OCI-LY7 (cell line): ENCODE measurements at regions not wholly inside any gene's neighbourhood (a gene's known extent, or its start where the extent isn't known, plus 50 kb on each side); places are given as distances from the start of the nearest gene placed in this dataset.

Source experiments
- BruUV-seq: library from RNA; stranded (reverse); fragments of 400-500 nt; replicated peaks from 2 replicates; lab custom pipeline; 2021; lab: Mats Ljungman, UMichigan
- CTCF ChIA-PET: fragments of 300-600 bp; sonication (Branson Sonifier 250); formaldehyde crosslinking; loops from one replicate; lab custom pipeline; 2022; ENCODE audit warnings: antibody characterized with exemption; ENCODE audit not compliant: unreplicated experiment; lab: Charles Lee
- POLR2A ChIA-PET: fragments of 300-600 bp; sonication (Branson Sonifier 250); formaldehyde crosslinking; loops from one replicate; lab custom pipeline; 2022; ENCODE audit warnings: antibody characterized with exemption; lab: Charles Lee
- DNase-seq: peaks from one replicate; pipeline ENCODE4 v3.0.0-alpha.2; 2015; ENCODE audit warnings: low spot score
- H2AFZ ChIP-seq: fragments of 200-600 bp; sonication (generic), shearing (Covaris generic); 2 replicates; pipeline ENCODE4 v1.6.1; 2014; ENCODE audit warnings: mild to moderate bottlenecking, antibody characterized with exemption, low read length, moderate library complexity
- H3K27ac ChIP-seq: fragments of 200-600 bp; sonication (generic); 2 replicates; pipeline ENCODE4 v1.5.1; 2014; ENCODE audit warnings: mixed run types, low read depth, mild to moderate bottlenecking, moderate library complexity, low read length, inconsistent platforms; ENCODE audit not compliant: poor library complexity, severe bottlenecking
- H3K36me3 ChIP-seq: fragments of 200-600 bp; sonication (generic); 2 replicates; pipeline ENCODE4 v1.6.1; 2014; ENCODE audit warnings: mild to moderate bottlenecking, antibody characterized with exemption, low read length, moderate library complexity, mixed read lengths; ENCODE audit not compliant: insufficient read depth
- H3K4me1 ChIP-seq: fragments of 200-600 bp; sonication (generic); 2 replicates; pipeline ENCODE4 v1.5.1; 2014; ENCODE audit warnings: mild to moderate bottlenecking, low read length; ENCODE audit not compliant: insufficient read depth, poor library complexity, severe bottlenecking
- H3K4me2 ChIP-seq: fragments of 200-600 bp; sonication (generic); 2 replicates; pipeline ENCODE4 v1.6.1; 2014; ENCODE audit warnings: mild to moderate bottlenecking, low read length
- H3K4me3 ChIP-seq: fragments of 200-600 bp; sonication (generic); 2 replicates; pipeline ENCODE4 v1.5.1; 2014; ENCODE audit warnings: mild to moderate bottlenecking, low read depth, low read length; ENCODE audit not compliant: poor library complexity, severe bottlenecking
- H3K79me2 ChIP-seq: fragments of 200-600 bp; sonication (generic); 2 replicates; pipeline ENCODE4 v1.6.1; 2016; ENCODE audit warnings: low read depth, mild to moderate bottlenecking, low read length, moderate library complexity, mixed read lengths; ENCODE audit not compliant: insufficient read depth
- H3K9me2 ChIP-seq: fragments of 200-600 bp; sonication (generic); 2 replicates; pipeline ENCODE4 v1.6.1; 2016; ENCODE audit warnings: mild to moderate bottlenecking, low read length, mixed read lengths; ENCODE audit not compliant: insufficient read depth
- H3K9me3 ChIP-seq: fragments of 200-600 bp; sonication (generic); 2 replicates; pipeline ENCODE4 v1.6.1; 2014; ENCODE audit warnings: mild to moderate bottlenecking, mixed run types, low read length, mixed read lengths
- H4K20me1 ChIP-seq: fragments of 200-600 bp; sonication (generic); 2 replicates; pipeline ENCODE4 v1.6.1; 2014; ENCODE audit warnings: mild to moderate bottlenecking, antibody characterized with exemption, low read length, moderate library complexity, mixed read lengths; ENCODE audit not compliant: insufficient read depth
- CTCF ChIP-seq: fragments of 200-600 bp; sonication (generic); conservative IDR thresholded peaks from 2 replicates; pipeline ENCODE4 v1.5.1; 2014; ENCODE audit warnings: mild to moderate bottlenecking, antibody characterized with exemption, low read length, moderate library complexity, mixed read lengths
- EZH2phosphoT487 ChIP-seq: fragments of 200-600 bp; sonication (generic); IDR thresholded peaks from 2 replicates; pipeline ENCODE4 v1.6.1; 2018; ENCODE audit warnings: low read depth, borderline replicate concordance, mild to moderate bottlenecking, mixed run types, antibody characterized with exemption, low read length, moderate library complexity, mixed read lengths
- intact Hi-C: fragments of 100-400 bp; cut with micrococcal nuclease; formaldehyde crosslinking; loops from one replicate; pipeline ENCODE4 v1.10.0; 2022; ENCODE audit not compliant: unreplicated experiment

GRCh38 chr1:182278144-182279054, 113.2 kb downstream of the GLUL start:
- no peak for DNase-seq
- Histone ChIP-seq H3K9me3 (no peaks in the 10 kb centered on the region), H2AFZ (no peak overlapping the region), H3K36me3 (no peaks in the 10 kb centered on the region), H3K4me2 (no peak overlapping the region), H3K27ac (no peak overlapping the region), H4K20me1 (no peaks in the 10 kb centered on the region), H3K4me3 (no peak overlapping the region), H3K4me1 (no peaks in the 10 kb centered on the region), H3K79me2 (no peaks in the 10 kb centered on the region), H3K9me2 (no peaks in the 10 kb centered on the region)
- BruUV-seq, result no TSS peak
- TF ChIP-seq EZH2phosphoT487 (no peak), CTCF (no peak)
- intact Hi-C loops, result no loop called here
- ChIA-PET CTCF (no interaction called here), POLR2A (no interaction called here)

GRCh38 chr1:182275271-182275670, 116.3 kb downstream of the GLUL start:
- Histone ChIP-seq H3K4me1 (no peaks in the 10 kb centered on the region), H3K9me3 (no peaks in the 10 kb centered on the region), H3K79me2 (no peaks in the 10 kb centered on the region), H3K4me3 (no peak overlapping the region), H4K20me1 (no peaks in the 10 kb centered on the region), H3K9me2 (no peaks in the 10 kb centered on the region), H3K36me3 (no peaks in the 10 kb centered on the region), H3K4me2 (no peak overlapping the region), H3K27ac (no peak overlapping the region), H2AFZ (no peak overlapping the region)
- TF ChIP-seq CTCF (no peak), EZH2phosphoT487 (no peak)
- intact Hi-C loops, result no loop called here
- ChIA-PET POLR2A (interaction anchor here (0.6 kb wide), 1 partner anchor 1402 kb away, joined by 3 read pairs; no protein-coding TSS in a partner anchor), CTCF (no interaction called here)
- no peak for DNase-seq
- no TSS peak for BruUV-seq

- no peaks in the 10 kb centered on the region for H3K9me2 ChIP-seq
- no peak overlapping the region for H2AFZ ChIP-seq
- H4K20me1 ChIP-seq, result no peaks in the 10 kb centered on the region
- POLR2A ChIA-PET, result no interaction called here
- H3K9me3 ChIP-seq, result no peaks in the 10 kb centered on the region
- H3K4me3 ChIP-seq, result no peak overlapping the region
- CTCF ChIA-PET, result no interaction called here
- no peaks in the 10 kb centered on the region for H3K36me3 ChIP-seq
- no peak overlapping the region for H3K4me2 ChIP-seq
- no peaks in the 10 kb centered on the region for H3K4me1 ChIP-seq
- TF ChIP-seq EZH2phosphoT487 (no peak), CTCF (no peak)
- no peak overlapping the region for H3K27ac ChIP-seq
- BruUV-seq, result no TSS peak
- no peak for DNase-seq
- intact Hi-C loops, result no loop called here
- H3K79me2 ChIP-seq, result no peaks in the 10 kb centered on the region
Measured at GRCh38 chr1:182274618-182275017, 117.0 kb downstream of the GLUL start.
